Islet of Langerhans (tissue), 1 donor: ENCODE measurements at regions not wholly inside any gene's neighbourhood (a gene's known extent, or its start where the extent isn't known, plus 50 kb on each side); places are given as distances from the start of the nearest gene placed in this dataset.
"Not testable (repeated sequence)": the region's sequence is repeated elsewhere in the genome, so short reads cannot be mapped to it uniquely, and the experiment has no call there.

Experiments
- FAIRE-seq: peaks from one replicate; lab custom pipeline; 2011; peaks lifted over from hg19 to GRCh38; lab: Jason Lieb, UNC

DNA sequence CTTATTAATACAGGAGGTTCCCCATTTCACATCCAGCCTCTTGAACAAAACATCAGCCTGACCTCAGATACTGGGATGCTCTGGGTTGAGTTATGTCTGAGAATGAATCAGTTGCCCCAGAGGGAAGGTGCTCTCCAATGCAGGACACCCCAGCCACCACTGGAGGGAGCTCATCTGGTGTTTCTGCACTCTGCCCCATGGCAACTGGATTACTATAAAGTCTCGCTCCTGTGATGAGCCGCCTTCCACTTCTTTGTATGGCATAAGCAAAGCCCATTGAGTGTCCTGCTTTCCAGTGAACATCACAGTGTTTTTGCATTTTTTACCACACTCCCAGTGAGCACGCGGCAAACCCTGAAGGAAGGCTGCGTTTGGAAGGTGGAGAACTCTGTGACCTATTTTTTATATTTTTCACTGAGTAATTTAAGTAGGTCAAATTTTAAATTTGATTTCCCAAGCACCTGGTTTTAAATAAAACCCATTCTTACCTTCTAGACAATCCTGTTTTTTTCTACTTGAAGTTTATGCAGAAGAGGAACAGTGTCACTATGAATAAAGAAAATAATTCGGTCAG lies 176.9 kb upstream of the WWC1 start:
- FAIRE-seq, result no peak

DNA sequence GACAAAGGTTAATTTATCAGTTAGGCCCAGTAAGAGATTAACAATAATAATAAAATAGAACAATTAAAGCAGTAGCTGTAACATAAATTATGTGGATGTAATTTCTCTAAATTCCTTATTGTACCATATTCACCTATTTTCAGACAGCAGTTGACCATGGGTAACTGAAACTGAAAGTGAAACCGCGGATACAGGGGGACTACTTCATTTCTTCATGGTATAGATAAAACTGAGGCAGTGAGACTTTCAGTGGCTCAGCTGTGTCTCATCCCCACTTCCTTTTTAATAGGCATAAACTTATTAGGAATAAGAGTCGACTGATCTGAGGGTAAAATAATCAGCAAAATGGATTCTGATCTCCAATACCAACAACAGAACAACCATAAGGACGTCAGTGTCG lies 174.0 kb upstream of the WWC1 start:
- no peak for FAIRE-seq

GRCh38 chr5:168118042-168118668 lies 173.3 kb upstream of the WWC1 start:
- FAIRE-seq, result no peak

DNA sequence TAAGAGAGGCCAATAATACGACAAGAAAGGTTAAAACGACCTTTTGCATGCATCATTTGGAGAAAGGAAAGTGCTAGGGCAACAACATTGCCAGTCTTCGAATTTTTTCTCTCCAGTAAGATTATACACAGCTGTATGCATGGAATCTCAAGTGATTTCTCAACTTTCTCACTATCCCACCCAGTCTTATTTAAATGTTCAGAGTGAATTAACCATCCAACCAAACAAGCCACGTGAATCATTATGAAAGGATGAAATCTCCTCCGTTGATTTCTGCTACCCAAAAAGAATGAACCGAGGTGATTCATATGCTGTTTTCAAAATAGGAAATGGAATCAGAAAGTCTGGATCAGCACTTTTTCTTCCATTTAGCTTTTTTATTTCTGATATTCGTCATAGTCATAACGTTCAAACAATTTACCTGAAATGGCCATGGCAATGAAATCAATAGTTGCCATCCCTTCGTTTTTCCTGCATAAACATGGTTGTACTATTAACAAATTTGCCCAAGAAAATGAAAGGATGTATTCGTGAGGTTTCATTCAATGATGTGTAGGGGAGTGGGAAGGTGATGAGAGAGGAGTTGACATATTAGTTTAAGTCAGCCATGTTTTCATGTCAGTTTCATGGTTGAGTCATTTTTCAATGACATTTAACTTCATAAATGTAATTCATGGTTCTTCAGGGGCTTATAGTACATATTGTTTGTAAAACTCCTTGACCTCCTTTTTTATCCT lies 170.9 kb upstream of the WWC1 start:
- FAIRE-seq, result no peak

- no peak for FAIRE-seq
Measured at GRCh38 chr5:168121138-168121494, 170.3 kb upstream of the WWC1 start.

GRCh38 chr5:168123631-168124528 lies 167.6 kb upstream of the WWC1 start:
- no peak for FAIRE-seq

GRCh38 chr5:168125445-168126199 lies 165.8 kb upstream of the WWC1 start:
- FAIRE-seq, result no peak

GRCh38 chr5:168126606-168127005 lies 164.8 kb upstream of the WWC1 start:
- FAIRE-seq, result no peak

DNA sequence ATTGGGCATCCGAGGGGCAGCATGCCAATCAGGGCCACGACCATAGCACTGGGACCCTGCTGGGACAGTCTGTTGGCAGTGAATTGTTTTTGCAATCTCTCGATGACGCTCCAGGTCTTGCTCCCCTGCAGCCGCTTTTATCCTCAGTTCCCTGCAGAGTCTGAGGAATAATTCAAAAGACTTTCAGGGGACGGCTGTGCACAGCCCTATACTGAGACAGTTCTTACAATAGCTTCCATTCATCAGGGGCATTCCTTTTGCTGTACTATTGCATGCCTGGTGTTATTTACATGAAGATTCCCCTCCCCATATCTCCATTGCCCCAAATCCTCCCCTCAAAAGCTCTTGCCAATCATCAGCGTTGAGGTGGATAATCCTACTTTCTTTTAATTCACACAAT lies 163.3 kb upstream of the WWC1 start:
- no peak for FAIRE-seq

GRCh38 chr5:168128557-168128956 lies 162.9 kb upstream of the WWC1 start:
- FAIRE-seq, result no peak

DNA sequence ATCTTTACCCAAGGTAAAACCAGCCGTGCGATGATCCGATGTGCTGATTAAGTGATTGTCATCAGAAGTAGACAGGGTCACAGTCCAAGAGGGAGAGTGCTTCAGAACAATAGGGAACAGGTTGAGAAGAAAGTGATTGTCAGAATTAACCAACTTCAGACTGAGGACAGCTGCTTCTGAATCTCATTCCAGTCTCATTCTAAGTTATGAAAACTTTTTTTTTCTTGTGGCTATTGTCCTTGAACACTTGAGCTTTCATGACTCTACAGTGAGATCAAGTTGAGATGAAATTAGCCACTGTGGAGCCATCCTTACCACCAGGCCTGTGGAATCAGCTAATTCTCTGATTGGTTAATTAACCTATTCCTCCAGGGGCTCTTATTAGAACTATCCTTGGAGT lies 159.9 kb upstream of the WWC1 start:
- FAIRE-seq, result no peak

- no peak for FAIRE-seq
Measured at GRCh38 chr5:168132241-168132641, 159.2 kb upstream of the WWC1 start.

GRCh38 chr5:168135897-168136296 lies 155.5 kb upstream of the WWC1 start:
- FAIRE-seq, result no peak

GRCh38 chr5:168136340-168136739 lies 155.1 kb upstream of the WWC1 start:
- no peak for FAIRE-seq

GRCh38 chr5:168137265-168137664 lies 154.2 kb upstream of the WWC1 start:
- FAIRE-seq, result no peak

DNA sequence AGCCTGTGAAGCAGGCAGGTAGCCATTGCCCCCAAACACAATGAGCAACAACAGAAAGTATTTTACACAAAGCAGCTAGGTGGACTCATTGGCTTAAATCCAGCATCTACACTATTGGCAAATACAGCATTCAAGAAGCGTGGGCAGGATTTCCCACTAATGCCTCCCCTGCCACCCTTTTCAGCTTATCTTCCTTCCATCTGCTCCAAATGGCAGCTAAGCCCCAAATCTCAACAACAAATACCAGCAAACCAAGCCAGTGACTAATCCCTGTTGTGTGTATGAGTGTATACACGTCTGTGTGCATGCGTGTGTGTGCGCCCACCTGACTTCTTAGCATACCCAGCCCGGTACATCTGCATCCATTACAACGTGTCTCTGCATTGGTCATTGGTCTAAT lies 151.2 kb upstream of the WWC1 start:
- FAIRE-seq, result no peak

DNA sequence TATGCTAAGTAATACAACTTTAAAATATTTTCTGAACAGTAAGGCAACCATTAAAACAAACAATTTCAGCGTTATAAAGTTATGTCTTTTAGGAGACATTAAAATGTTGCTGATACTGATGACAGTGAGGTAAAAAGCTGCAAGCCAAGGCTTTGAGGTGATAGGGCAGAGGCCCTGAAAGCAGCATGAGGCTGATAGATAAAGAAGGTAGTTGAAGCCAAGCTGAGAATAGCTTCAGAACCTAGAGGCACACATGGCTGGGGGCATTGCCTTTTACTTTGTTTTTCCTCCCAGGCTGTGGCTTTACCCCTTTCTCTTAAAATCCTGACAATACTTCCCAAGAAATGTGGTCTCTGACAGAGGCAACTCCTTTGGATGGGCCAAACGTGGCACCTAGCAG lies 149.0 kb upstream of the WWC1 start:
- no peak for FAIRE-seq

GRCh38 chr5:168143521-168143920 lies 147.9 kb upstream of the WWC1 start:
- FAIRE-seq, result not testable (repeated sequence)

DNA sequence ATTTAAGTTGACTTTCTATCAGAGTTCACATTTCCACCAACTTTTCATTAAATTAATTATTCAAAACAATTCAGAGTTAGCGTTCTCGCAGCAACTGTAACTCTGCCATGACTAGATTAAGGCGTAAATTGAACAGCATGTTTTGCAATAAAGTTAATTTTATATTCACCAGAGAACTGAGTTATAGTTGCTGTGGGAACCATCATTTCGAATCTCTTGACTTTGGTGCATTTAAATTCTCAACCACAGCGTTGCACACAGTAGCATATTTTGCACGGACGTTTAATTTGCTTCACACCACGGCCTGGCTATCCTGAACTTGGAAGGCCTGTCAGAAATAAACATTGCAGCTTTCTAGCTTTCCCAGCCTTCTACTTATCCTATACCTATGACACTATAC lies 144.3 kb upstream of the WWC1 start:
- no peak for FAIRE-seq

DNA sequence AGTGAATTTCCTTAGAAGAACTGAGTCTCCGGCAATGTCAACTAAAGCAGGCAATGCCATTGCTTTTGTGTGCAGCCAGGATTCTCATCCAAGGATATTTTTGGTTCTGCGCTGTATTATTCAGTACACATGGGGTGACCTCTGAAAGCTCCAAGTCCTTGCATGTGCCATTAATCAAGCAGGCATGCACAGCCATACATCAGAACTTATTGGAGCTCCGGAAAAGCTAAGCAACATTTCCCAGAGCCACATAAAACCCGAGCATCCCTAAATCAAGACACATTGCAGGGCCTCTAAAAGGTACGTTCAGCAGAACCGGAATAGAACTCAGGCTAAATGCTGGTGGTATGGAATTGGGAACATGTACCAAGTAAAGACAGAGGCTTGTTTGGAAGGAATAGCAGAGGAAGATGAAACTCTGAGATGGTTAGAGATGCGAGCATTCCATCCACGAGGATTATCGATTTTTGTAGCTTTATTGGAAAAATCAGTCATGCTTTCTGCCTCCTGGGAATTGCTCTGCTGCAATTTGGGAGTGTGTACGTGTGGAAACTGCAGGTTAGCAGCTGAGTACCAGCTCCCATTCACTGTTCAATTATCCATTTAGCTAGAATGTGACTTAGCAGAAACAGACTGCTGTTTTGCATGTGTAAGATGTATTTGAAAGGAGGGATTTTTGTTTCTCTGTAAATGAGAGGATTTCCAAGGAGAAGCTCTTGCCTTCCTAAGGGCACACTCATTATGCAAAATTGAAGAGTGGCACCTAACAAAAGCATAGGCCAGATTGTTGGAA lies 143.7 kb upstream of the WWC1 start:
- FAIRE-seq, result no peak

DNA sequence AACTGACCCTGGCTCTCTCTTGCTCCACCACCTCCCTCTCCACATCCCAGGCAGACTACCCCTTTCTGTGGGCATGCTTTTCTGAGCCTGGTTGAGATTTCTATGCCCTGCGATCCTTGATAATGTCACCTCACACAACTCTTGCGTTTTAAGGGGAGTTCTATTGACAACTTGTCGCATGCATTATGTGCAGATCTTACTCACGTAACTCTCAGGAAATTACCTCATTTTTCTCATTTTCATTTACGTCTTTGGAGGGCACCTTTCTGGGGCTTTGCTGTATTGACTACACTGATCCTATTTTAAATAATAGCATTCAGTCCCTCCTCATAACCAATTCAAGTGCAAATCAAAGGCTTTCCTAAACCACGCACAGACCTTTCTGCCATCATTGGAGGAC lies 140.4 kb upstream of the WWC1 start:
- no peak for FAIRE-seq
